Endothelial cell of umbilical vein (primary cell): ENCODE measurements at regions not wholly inside any gene's neighbourhood (a gene's known extent, or its start where the extent isn't known, plus 50 kb on each side); places are given as distances from the start of the nearest gene placed in this dataset.

Experiments
- BruUV-seq: library from RNA; stranded (reverse); fragments of 400-500 nt; replicated peaks from 2 replicates; lab custom pipeline; 2021; lab: Mats Ljungman, UMichigan
- CTCF ChIA-PET: fragments of 300-600, 350-600 bp; sonication (Branson Sonifier 250); formaldehyde crosslinking; loops from one replicate; lab custom pipeline; 2021; ENCODE audit warnings: antibody characterized with exemption, inconsistent platforms; lab: Charles Lee
- POLR2A ChIA-PET: fragments of 300-600, 350-600 bp; sonication (Branson Sonifier 250); formaldehyde crosslinking; loops from one replicate; lab custom pipeline; 2021; ENCODE audit warnings: antibody characterized with exemption, inconsistent platforms; lab: Charles Lee
- DNase-seq: peaks from one replicate; pipeline ENCODE4 v3.0.0-alpha.2; 2011; ENCODE audit warnings: low read depth, low spot score
- FAIRE-seq: peaks from 2 replicates; lab custom pipeline; 2011; peaks lifted over from hg19 to GRCh38; lab: Jason Lieb, UNC
- H2AFZ ChIP-seq: 2 replicates; pipeline ENCODE4 v1.6.0; 2012; ENCODE audit warnings: low read depth, low read length, control low read depth, inconsistent platforms
- H3K27ac ChIP-seq: 2 replicates; pipeline ENCODE4 v1.5.1; 2011; ENCODE audit warnings: low read depth, mild to moderate bottlenecking, control low read depth, low read length, moderate library complexity; ENCODE audit not compliant: insufficient read depth
- H3K27me3 ChIP-seq, 2 experiments: 2 replicates each; pipeline versions ENCODE4 v1.6.0 to v1.6.1; 2011; ENCODE audit warnings: low read length in 2 of 2, mixed read lengths in 1 of 2; ENCODE audit not compliant: control insufficient read depth in 2 of 2, insufficient read depth in 2 of 2
- H3K36me3 ChIP-seq, 2 experiments: 2 replicates in 1 of 2; 3 replicates in 1 of 2; pipeline ENCODE4 v1.5.1; 2011; ENCODE audit warnings: low read length in 2 of 2, mild to moderate bottlenecking in 1 of 2, moderate library complexity in 1 of 2; ENCODE audit not compliant: control insufficient read depth in 2 of 2, insufficient read depth in 2 of 2; ENCODE audit errors: extremely low read depth in 1 of 2
- H3K4me1 ChIP-seq: 3 replicates; pipeline ENCODE4 v1.5.1; 2011; ENCODE audit warnings: mild to moderate bottlenecking, low read length; ENCODE audit not compliant: control insufficient read depth, insufficient read depth; ENCODE audit errors: extremely low read depth
- H3K4me2 ChIP-seq: 2 replicates; pipeline ENCODE4 v1.6.1; 2011; ENCODE audit warnings: low read length, control low read depth, mixed read lengths; ENCODE audit not compliant: insufficient read depth
- H3K4me3 ChIP-seq, 3 experiments: fragments of 200-600 bp in 1 of 3; sonication (generic), shearing (Covaris generic) in 1 of 3; replicated peaks in 1 of 3; 2 replicates each; pipeline ENCODE4 v1.5.1; 2011 to 2016; ENCODE audit warnings: control low read depth in 3 of 3, low read length in 3 of 3, mild to moderate bottlenecking in 2 of 3, inconsistent platforms in 1 of 3, low read depth in 1 of 3, moderate library complexity in 1 of 3; ENCODE audit not compliant: insufficient read depth in 1 of 3
- H3K79me2 ChIP-seq: 2 replicates; pipeline ENCODE4 v1.6.0; 2012; ENCODE audit warnings: low read length, inconsistent platforms; ENCODE audit not compliant: control insufficient read depth, insufficient read depth
- H3K9ac ChIP-seq: replicated peaks from 2 replicates; pipeline ENCODE3; 2011; ENCODE audit warnings: low read length, control low read depth; ENCODE audit not compliant: insufficient read depth; ENCODE audit errors: extremely low read depth
- H3K9me1 ChIP-seq: replicated peaks from 3 replicates; pipeline ENCODE4 v1.6.0; 2011; ENCODE audit warnings: mild to moderate bottlenecking, low read length; ENCODE audit not compliant: control insufficient read depth, insufficient read depth; ENCODE audit errors: extremely low read depth
- H3K9me3 ChIP-seq: replicated peaks from 2 replicates; pipeline ENCODE4 v1.5.1; 2012; ENCODE audit warnings: low read length, inconsistent platforms; ENCODE audit not compliant: control insufficient read depth, insufficient read depth
- H4K20me1 ChIP-seq: replicated peaks from 2 replicates; pipeline ENCODE3; 2011; ENCODE audit warnings: mild to moderate bottlenecking, low read length; ENCODE audit not compliant: control insufficient read depth, insufficient read depth; ENCODE audit errors: extremely low read depth
- EZH2 ChIP-seq: IDR thresholded peaks from 2 replicates; pipeline ENCODE4 v1.6.1; 2012; ENCODE audit warnings: borderline replicate concordance, low read depth, mild to moderate bottlenecking, moderate library complexity, low read length, inconsistent platforms; ENCODE audit not compliant: severe bottlenecking
- FOS ChIP-seq: IDR thresholded peaks from 2 replicates; pipeline ENCODE4 v1.6.1; 2011; ENCODE audit warnings: mild to moderate bottlenecking, low read length, moderate library complexity, borderline replicate concordance; ENCODE audit not compliant: insufficient read depth
- GATA2 ChIP-seq: IDR thresholded peaks from 2 replicates; pipeline ENCODE4 v1.7.0; 2011; ENCODE audit warnings: low read depth, mild to moderate bottlenecking, moderate library complexity, mixed read lengths, low read length; ENCODE audit not compliant: insufficient read length, insufficient read depth
- JUN ChIP-seq: IDR thresholded peaks from 2 replicates; pipeline ENCODE4 v1.6.1; 2011; ENCODE audit warnings: borderline replicate concordance, low read depth; ENCODE audit not compliant: insufficient read length, insufficient read depth
- MYC ChIP-seq: IDR thresholded peaks from one replicate; pipeline ENCODE4 v1.6.1; 2011; ENCODE audit warnings: mild to moderate bottlenecking, low read depth, low read length
- POLR2A ChIP-seq: IDR thresholded peaks from 2 replicates; pipeline ENCODE4 v1.6.1; 2012; ENCODE audit warnings: low read depth, mild to moderate bottlenecking, control low read depth, low read length
- POLR2AphosphoS5 ChIP-seq: IDR thresholded peaks from 2 replicates; pipeline ENCODE4 v1.6.1; 2012; ENCODE audit warnings: low read depth, mild to moderate bottlenecking, control low read depth, low read length, moderate library complexity; ENCODE audit not compliant: insufficient read depth
- dilution Hi-C: fragments of 300-500 bp; cut with MboI; formaldehyde crosslinking; loops from one replicate; pipeline ENCODE4 v1.15.0; 2019; ENCODE audit warnings: low sequenced_read_pairs; ENCODE audit not compliant: extremely low pct_ligation_motif_present
- intact Hi-C: fragments of 100-400 bp; cut with micrococcal nuclease; formaldehyde crosslinking; loops from one replicate; pipeline ENCODE4 v1.10.0; 2022
- TF ChIP-seq, protein P1 (sequence below): IDR thresholded peaks from 2 replicates; pipeline ENCODE4 v1.6.1; 2011; ENCODE audit not compliant: insufficient read depth, insufficient read length
- TF ChIP-seq, protein P2 (sequence below), 2 donors: IDR thresholded peaks; 1 replicate in 1 of 2; 2 replicates in 1 of 2; pipeline ENCODE4 v1.5.1; 2011; ENCODE audit warnings: low read length in 2 of 2, mild to moderate bottlenecking in 2 of 2, moderate library complexity in 2 of 2, control low read depth in 1 of 2, inconsistent platforms in 1 of 2, low read depth in 1 of 2; ENCODE audit not compliant: insufficient read depth in 1 of 2; ENCODE audit errors: extremely low read depth in 1 of 2

DNA sequence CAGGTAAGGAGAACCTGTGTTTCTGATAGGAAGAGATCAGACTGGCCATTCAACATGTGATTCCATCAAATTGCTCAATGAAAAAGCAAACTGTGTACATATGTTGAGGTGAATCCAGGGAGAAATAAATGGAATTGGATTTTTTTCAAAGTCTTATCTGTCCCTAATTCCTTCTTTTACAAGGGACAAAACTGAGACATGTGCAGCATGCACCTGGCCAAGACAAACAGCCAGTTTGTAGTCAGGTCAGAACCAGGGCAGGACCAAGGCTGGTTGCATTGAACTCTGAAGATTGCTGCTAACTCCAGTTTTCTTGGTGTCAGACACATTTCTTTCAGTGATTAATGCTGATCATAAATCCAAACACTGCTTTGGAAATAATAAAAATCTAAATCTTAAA lies 69.6 kb upstream of the CCDC190 start:
- BruUV-seq, result no TSS peak
- ChIA-PET POLR2A (no interaction called here), CTCF (interaction anchor here (0.9 kb wide), 1 partner anchor 10 kb away, joined by 3 read pairs; no protein-coding TSS in a partner anchor)
- Histone ChIP-seq H3K36me3 (no peaks in the 10 kb centered on the region), H3K9me1 (no peaks in the 10 kb centered on the region), H3K27ac (no peak overlapping the region), H3K4me3 (no peak overlapping the region), H3K9me3 (no peaks in the 10 kb centered on the region), H3K9ac (no peak overlapping the region), H2AFZ (no peak overlapping the region), H3K79me2 (no peaks in the 10 kb centered on the region), H3K4me1 (no peaks in the 10 kb centered on the region), H3K27me3 (no peaks in the 10 kb centered on the region), H4K20me1 (no peaks in the 10 kb centered on the region), H3K4me2 (no peak overlapping the region)
- no peak for FAIRE-seq
- no peak for TF ChIP-seq EZH2
- TF ChIP-seq GATA2, result no peak
- TF ChIP-seq, protein P1, sequence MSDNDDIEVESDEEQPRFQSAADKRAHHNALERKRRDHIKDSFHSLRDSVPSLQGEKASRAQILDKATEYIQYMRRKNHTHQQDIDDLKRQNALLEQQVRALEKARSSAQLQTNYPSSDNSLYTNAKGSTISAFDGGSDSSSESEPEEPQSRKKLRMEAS, result no peak
- TF ChIP-seq POLR2AphosphoS5, result no peak
- no peak for TF ChIP-seq MYC
- no peak for TF ChIP-seq FOS
- dilution Hi-C loops, result no loop called here
- intact Hi-C loops, result no loop called here
- DNase-seq, result no peak

DNA sequence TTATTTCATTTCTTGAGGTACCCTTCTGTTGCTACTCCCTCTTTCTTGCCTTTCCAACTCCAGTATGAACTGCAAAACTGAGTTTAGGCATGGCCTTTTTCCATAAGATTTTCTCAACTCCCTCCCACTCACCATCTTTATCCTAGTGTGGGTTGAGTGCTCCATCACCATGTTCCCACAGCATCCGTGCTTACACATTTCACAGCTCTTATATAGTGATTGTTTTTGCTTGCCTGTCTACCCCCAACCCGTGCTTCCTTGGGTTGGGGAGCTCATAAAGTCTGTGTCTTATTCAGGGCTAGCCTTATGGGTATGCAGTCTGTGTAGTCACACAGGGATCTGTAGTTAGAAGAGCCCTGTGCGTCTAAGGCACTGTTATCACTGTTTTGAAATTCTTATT lies 68.2 kb upstream of the CCDC190 start:
- H4K20me1 ChIP-seq, result no peaks in the 10 kb centered on the region
- dilution Hi-C loops, result no loop called here
- H3K79me2 ChIP-seq, result no peaks in the 10 kb centered on the region
- no peak overlapping the region for H3K9ac ChIP-seq
- no peaks in the 10 kb centered on the region for H3K9me1 ChIP-seq
- DNase-seq, result no peak
- ChIA-PET POLR2A (no interaction called here), CTCF (no interaction called here)
- no peak overlapping the region for H2AFZ ChIP-seq
- H3K4me2 ChIP-seq, result no peak overlapping the region
- H3K36me3 ChIP-seq, result no peaks in the 10 kb centered on the region
- no peak for FAIRE-seq
- H3K27me3 ChIP-seq, result no peaks in the 10 kb centered on the region
- TF ChIP-seq, protein P2, sequence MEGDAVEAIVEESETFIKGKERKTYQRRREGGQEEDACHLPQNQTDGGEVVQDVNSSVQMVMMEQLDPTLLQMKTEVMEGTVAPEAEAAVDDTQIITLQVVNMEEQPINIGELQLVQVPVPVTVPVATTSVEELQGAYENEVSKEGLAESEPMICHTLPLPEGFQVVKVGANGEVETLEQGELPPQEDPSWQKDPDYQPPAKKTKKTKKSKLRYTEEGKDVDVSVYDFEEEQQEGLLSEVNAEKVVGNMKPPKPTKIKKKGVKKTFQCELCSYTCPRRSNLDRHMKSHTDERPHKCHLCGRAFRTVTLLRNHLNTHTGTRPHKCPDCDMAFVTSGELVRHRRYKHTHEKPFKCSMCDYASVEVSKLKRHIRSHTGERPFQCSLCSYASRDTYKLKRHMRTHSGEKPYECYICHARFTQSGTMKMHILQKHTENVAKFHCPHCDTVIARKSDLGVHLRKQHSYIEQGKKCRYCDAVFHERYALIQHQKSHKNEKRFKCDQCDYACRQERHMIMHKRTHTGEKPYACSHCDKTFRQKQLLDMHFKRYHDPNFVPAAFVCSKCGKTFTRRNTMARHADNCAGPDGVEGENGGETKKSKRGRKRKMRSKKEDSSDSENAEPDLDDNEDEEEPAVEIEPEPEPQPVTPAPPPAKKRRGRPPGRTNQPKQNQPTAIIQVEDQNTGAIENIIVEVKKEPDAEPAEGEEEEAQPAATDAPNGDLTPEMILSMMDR (IDR thresholded peaks at IDR 0.05; ENCODE audit: extremely low read depth in 1 of 2, insufficient read depth in 1 of 2, low read depth in 1 of 2, low read length in 2 of 2), result no peak
- TF ChIP-seq JUN, result no peak
- TF ChIP-seq FOS, result no peak
- no peak for TF ChIP-seq MYC
- TF ChIP-seq GATA2, result no peak
- TF ChIP-seq POLR2A, result no peak
- TF ChIP-seq POLR2AphosphoS5, result no peak
- TF ChIP-seq, protein P1, result no peak
- TF ChIP-seq EZH2, result no peak
- H3K27ac ChIP-seq, result no peak overlapping the region
- intact Hi-C loops, result no loop called here
- H3K9me3 ChIP-seq, result no peaks in the 10 kb centered on the region
- no peak overlapping the region for H3K4me3 ChIP-seq
- BruUV-seq, result no TSS peak
- H3K4me1 ChIP-seq, result no peaks in the 10 kb centered on the region
